Osteocyte (in vitro differentiated cells): ENCODE measurements at regions not wholly inside any gene's neighbourhood (a gene's known extent, or its start where the extent isn't known, plus 50 kb on each side); places are given as distances from the start of the nearest gene placed in this dataset.

ENCODE experiments used
- DNase-seq: peaks from one replicate; pipeline ENCODE4 v3.0.0; 2021; ENCODE audit warnings: mixed read lengths; ENCODE audit not compliant: unreplicated experiment; ENCODE audit errors: extremely low spot score
- H3K27ac Mint-ChIP-seq: one replicate; pipeline ENCODE4 v1.8.0; 2021; ENCODE audit warnings: mild to moderate bottlenecking, mixed read lengths; ENCODE audit not compliant: unreplicated experiment
- H3K27me3 Mint-ChIP-seq: one replicate; pipeline ENCODE4 v1.8.0; 2021; ENCODE audit warnings: mixed read lengths; ENCODE audit not compliant: unreplicated experiment
- H3K36me3 Mint-ChIP-seq: one replicate; pipeline ENCODE4 v1.8.0; 2021; ENCODE audit warnings: mixed read lengths; ENCODE audit not compliant: unreplicated experiment
- H3K4me1 Mint-ChIP-seq: one replicate; pipeline ENCODE4 v1.8.0; 2021; ENCODE audit warnings: mixed read lengths; ENCODE audit not compliant: unreplicated experiment
- H3K4me3 Mint-ChIP-seq: one replicate; pipeline ENCODE4 v1.8.0; 2021; ENCODE audit warnings: mild to moderate bottlenecking, moderate library complexity, mixed read lengths; ENCODE audit not compliant: unreplicated experiment
- H3K9me3 Mint-ChIP-seq: one replicate; pipeline ENCODE4 v1.8.0; 2021; ENCODE audit warnings: mixed read lengths; ENCODE audit not compliant: unreplicated experiment
- TF ChIP-seq, protein P1 (sequence below): fragments of 200-600 bp; sonication (generic); IDR thresholded peaks from 2 replicates; pipeline ENCODE4 v1.5.0; 2021; ENCODE audit warnings: antibody characterized with exemption, mild to moderate bottlenecking, moderate library complexity

DNA sequence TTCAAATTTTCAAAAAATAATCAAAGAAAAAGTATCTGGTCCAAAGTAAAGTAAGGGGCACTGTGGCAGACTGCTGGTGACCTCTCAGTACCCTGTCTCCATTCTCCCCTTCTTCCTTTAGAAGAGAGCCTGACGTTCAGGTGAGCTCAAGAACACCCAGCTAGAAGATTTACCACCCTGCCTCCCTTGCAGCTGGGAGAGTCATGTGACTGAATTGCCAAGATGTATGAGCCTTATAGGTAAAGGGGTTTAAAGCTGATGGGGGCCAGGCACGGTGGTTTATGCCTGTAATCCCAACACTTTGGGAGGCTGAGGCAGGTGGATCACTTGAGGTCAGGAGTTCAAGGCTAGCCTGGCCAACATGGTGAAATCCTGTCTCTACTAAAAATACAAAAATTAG, 86.3 kb upstream of the NANOS1 start:
- Mint-ChIP-seq H3K27ac (no peak overlapping the region), H3K4me1 (no peaks in the 10 kb centered on the region), H3K9me3 (no peaks in the 10 kb centered on the region), H3K27me3 (peaks cover 16% of the 10 kb centered on the region), H3K4me3 (no peak overlapping the region), H3K36me3 (no peaks in the 10 kb centered on the region)
- TF ChIP-seq, protein P1, sequence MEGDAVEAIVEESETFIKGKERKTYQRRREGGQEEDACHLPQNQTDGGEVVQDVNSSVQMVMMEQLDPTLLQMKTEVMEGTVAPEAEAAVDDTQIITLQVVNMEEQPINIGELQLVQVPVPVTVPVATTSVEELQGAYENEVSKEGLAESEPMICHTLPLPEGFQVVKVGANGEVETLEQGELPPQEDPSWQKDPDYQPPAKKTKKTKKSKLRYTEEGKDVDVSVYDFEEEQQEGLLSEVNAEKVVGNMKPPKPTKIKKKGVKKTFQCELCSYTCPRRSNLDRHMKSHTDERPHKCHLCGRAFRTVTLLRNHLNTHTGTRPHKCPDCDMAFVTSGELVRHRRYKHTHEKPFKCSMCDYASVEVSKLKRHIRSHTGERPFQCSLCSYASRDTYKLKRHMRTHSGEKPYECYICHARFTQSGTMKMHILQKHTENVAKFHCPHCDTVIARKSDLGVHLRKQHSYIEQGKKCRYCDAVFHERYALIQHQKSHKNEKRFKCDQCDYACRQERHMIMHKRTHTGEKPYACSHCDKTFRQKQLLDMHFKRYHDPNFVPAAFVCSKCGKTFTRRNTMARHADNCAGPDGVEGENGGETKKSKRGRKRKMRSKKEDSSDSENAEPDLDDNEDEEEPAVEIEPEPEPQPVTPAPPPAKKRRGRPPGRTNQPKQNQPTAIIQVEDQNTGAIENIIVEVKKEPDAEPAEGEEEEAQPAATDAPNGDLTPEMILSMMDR: no peak
- DNase-seq: peak; percentile 25

DNA sequence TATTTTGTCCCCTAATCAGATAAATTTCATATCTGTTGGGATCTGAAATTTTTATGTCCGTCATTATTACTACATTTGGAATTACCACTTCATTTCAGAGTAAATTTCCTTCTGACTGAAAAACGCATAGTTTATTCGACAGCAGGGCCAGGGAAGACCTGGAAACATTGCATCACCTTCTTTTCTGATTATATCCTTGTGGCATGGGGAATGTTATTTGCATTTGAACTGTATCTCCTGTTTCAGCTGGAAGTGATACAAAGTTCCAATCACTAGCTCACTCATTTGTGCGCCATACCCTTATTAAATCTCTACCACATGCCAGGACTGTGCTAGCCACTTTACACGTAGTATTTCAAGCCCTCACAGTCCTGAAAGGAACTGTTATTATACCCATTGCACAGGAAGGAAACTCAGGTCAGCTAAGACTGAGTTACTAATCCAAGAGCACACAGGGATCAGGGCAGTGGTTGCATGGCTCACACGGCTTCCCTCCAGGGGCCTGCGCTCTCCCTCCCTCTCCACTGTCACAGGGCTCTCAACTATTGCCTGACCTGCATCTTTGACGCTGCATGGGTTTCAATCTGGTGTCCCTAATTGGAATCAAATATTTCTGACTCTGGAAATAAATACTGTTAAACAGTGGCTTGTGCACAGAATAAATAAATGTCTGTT, 84.4 kb upstream of the NANOS1 start:
- TF ChIP-seq, protein P1: no peak
- Mint-ChIP-seq H3K4me1 (no peaks in the 10 kb centered on the region), H3K4me3 (no peak overlapping the region), H3K36me3 (no peaks in the 10 kb centered on the region), H3K9me3 (no peaks in the 10 kb centered on the region), H3K27ac (no peak overlapping the region), H3K27me3 (peaks cover 13% of the 10 kb centered on the region)
- DNase-seq: peak; percentile 32

DNA sequence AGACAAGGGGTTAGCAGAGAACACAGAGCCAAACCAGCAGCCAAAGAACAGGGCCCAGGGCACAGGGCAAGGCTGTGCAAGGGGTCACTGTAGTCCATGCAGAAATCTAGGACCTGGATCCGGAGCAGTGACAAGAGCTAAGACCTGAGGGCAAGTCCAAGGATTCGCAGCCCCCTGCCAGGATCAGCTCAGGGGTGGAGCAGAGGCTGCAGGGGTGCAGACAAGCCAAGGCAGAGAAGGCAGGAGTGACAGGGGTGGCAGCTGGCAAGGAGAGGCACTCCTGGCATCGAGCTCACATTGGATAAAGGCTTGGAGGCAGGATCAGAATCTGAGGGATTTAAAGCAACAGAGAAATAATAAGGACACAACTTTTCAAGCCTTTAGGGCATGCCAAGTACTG, 80.7 kb upstream of the NANOS1 start:
- H3K27me3 Mint-ChIP-seq: peaks cover 20% of the 10 kb centered on the region
- no peaks in the 10 kb centered on the region for H3K36me3 Mint-ChIP-seq
- no peaks in the 10 kb centered on the region for H3K4me1 Mint-ChIP-seq
- H3K9me3 Mint-ChIP-seq: no peaks in the 10 kb centered on the region
- H3K4me3 Mint-ChIP-seq: no peak overlapping the region
- H3K27ac Mint-ChIP-seq: no peak overlapping the region
- TF ChIP-seq, protein P1: no peak
- DNase-seq: peak; percentile 73

DNA sequence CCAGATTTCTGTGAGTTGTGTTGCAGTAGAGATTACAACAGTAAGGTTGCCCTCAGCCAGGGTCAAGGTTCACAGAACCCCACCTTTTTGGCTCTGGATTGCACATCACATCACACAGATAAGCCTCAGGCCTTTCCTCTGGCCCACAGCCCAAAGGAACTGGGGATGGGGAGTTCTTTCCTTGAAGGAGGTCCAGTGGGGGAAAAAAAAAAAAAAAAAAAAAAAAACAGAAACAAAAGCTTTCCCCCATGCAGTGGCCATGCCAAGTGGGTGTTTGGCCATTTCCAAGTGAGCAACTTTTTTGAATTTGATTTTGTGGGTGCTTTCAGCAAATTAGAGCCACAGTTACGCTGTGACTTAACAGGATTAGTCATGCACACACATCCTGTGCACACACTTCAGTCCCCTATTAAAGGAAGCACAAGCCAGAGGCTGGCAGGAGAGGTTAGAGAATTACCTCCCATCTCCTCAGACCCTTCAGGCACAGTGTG, 79.3 kb upstream of the NANOS1 start:
- DNase-seq: peak; percentile 32
- no peak overlapping the region for H3K27ac Mint-ChIP-seq
- H3K4me3 Mint-ChIP-seq: no peak overlapping the region
- no peaks in the 10 kb centered on the region for H3K9me3 Mint-ChIP-seq
- H3K4me1 Mint-ChIP-seq: no peaks in the 10 kb centered on the region
- no peaks in the 10 kb centered on the region for H3K36me3 Mint-ChIP-seq
- peaks cover 29% of the 10 kb centered on the region for H3K27me3 Mint-ChIP-seq
- TF ChIP-seq, protein P1: no peak

DNA sequence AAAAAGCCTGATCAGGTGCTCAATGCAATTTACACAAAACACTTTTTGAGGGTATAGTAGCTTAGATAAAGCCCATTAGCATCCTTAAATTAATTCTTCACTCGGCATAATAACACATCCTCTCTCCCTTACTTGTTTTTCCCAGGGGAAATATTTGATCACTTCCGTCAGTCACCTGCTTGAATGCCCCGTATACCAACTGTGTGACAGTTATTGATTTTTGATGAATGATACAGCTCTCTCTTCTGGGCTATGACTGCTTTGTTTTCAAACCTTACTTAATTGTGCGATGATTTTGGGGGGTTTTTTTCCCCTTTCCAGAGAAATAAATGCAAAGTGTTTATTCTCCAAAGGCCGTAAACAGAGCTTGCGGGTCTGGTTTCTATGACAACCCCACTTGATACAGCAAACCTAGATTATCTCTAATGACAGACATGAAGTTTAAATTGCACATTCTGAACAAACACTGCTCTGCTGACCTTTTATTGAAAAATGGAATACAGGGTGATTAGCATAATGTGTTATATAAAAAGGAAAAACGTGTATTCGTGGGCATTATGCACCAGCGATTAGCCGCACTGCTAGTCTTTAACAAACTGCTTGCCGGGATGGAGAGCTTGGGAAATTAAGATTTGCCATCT, 78.4 kb upstream of the NANOS1 start:
- no peak overlapping the region for H3K27ac Mint-ChIP-seq
- no peaks in the 10 kb centered on the region for H3K36me3 Mint-ChIP-seq
- no peaks in the 10 kb centered on the region for H3K9me3 Mint-ChIP-seq
- no peak overlapping the region for H3K4me3 Mint-ChIP-seq
- no peaks in the 10 kb centered on the region for H3K4me1 Mint-ChIP-seq
- H3K27me3 Mint-ChIP-seq: peaks cover 26% of the 10 kb centered on the region
- TF ChIP-seq, protein P1: no peak
- peak; percentile 36 for DNase-seq
